Choroid plexus epithelial cell (primary cell): ENCODE measurements at regions not wholly inside any gene's neighbourhood (a gene's known extent, or its start where the extent isn't known, plus 50 kb on each side); places are given as distances from the start of the nearest gene placed in this dataset.

Experiments used
- DNase-seq: peaks from one replicate; pipeline ENCODE4 v3.0.0-alpha.2; 2010; ENCODE audit warnings: low read depth
- H3K4me3 ChIP-seq: 2 replicates; pipeline ENCODE4 v1.5.1; 2011; ENCODE audit warnings: low read depth, mild to moderate bottlenecking, control low read depth, low read length, moderate library complexity
- TF ChIP-seq, protein P1 (sequence below): conservative IDR thresholded peaks from 2 replicates; pipeline ENCODE4 v1.5.1; 2011; ENCODE audit warnings: low read depth, mild to moderate bottlenecking, control low read depth, inconsistent platforms, low read length, moderate library complexity

GRCh38 chr18:22265838-22266237 lies 96.4 kb downstream of the GATA6 start:
- no peak for DNase-seq
- TF ChIP-seq, protein P1, sequence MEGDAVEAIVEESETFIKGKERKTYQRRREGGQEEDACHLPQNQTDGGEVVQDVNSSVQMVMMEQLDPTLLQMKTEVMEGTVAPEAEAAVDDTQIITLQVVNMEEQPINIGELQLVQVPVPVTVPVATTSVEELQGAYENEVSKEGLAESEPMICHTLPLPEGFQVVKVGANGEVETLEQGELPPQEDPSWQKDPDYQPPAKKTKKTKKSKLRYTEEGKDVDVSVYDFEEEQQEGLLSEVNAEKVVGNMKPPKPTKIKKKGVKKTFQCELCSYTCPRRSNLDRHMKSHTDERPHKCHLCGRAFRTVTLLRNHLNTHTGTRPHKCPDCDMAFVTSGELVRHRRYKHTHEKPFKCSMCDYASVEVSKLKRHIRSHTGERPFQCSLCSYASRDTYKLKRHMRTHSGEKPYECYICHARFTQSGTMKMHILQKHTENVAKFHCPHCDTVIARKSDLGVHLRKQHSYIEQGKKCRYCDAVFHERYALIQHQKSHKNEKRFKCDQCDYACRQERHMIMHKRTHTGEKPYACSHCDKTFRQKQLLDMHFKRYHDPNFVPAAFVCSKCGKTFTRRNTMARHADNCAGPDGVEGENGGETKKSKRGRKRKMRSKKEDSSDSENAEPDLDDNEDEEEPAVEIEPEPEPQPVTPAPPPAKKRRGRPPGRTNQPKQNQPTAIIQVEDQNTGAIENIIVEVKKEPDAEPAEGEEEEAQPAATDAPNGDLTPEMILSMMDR = no peak
- no peak overlapping the region for H3K4me3 ChIP-seq

DNA sequence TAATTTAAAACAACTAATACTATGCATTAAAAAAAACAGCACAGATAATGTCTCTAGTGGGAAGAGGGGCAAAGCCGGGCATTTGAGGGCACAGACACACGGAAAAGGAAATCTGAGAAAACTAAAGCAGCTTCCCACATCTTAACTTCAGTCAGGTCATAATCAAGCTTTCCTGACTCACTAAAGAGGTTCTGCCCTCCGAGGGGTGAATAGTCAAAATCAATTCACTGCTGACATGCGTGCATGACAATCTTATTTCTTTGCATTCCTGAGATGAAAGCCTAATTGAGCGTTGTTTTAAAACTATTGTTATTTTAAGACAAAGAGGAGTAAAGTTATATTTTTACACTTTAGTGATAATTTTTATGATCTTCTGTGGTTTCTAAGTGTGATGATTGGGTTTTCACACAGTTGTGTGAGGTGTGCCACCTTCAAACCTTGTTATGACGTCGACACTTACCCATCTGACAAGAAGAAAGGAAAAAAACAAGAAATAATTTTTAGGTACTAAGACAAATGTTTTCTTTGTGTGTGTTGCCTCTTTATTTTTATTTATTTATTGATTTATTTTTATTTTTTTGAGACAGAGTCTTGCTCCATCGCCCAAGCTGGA lies 90.9 kb downstream of the GATA6 start:
- no peak overlapping the region for H3K4me3 ChIP-seq
- no peak for DNase-seq
- TF ChIP-seq, protein P1 = no peak

GRCh38 chr18:22257022-22257543 lies 87.7 kb downstream of the GATA6 start:
- DNase-seq = no peak
- no peak overlapping the region for H3K4me3 ChIP-seq
- TF ChIP-seq, protein P1 = no peak

DNA sequence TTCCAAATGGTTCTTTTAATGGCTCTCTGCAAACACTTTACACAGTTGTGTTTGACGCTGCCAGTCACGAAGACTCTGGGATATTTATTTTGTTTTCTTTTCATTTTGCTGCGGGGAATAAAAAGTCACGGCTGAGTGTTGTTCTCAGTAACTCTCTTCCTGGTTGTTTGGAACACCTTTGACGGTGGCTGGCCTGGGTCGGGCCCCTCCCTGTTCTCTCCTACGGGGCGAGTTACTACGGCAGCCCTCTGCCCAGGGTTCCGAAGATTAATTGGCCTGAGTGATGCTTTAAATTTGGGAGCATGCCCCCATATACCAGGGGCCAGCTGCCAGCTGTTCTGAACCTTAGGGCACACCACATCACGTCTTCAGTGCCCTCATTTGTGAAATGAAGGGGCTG lies 84.7 kb downstream of the GATA6 start:
- DNase-seq = no peak
- H3K4me3 ChIP-seq = no peak overlapping the region
- TF ChIP-seq, protein P1 = no peak

DNA sequence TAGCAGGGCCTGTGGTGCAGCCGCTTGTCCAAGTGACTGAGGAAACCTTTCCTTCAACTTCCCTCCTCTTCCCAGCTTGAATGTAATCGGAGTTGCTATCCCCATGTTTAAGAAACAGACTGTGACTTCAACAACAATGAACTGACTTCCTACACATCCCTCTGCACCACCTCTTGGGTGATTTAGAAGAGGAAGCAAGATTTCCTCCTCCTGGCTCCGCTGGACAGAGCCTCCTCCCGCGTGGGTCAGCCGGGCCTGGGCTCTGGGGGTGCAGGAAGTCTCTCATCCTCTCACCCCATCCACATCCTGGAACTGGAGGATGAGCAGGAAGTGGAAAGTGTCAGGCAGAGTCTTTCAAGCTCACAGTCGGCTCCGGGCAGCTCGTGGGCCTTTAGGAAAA lies 84.3 kb downstream of the GATA6 start:
- DNase-seq = peak; percentile 15
- H3K4me3 ChIP-seq = no peak overlapping the region
- TF ChIP-seq, protein P1 = no peak

- DNase-seq = no peak
- TF ChIP-seq, protein P1 = no peak
- H3K4me3 ChIP-seq = no peak overlapping the region
Observed at GRCh38 chr18:22253156-22253555, 83.8 kb downstream of the GATA6 start.
